ENCODE measurements at regions not wholly inside any gene's neighbourhood (a gene's known extent, or its start where the extent isn't known, plus 50 kb on each side); places are given as distances from the start of the nearest gene placed in this dataset.

DNA sequence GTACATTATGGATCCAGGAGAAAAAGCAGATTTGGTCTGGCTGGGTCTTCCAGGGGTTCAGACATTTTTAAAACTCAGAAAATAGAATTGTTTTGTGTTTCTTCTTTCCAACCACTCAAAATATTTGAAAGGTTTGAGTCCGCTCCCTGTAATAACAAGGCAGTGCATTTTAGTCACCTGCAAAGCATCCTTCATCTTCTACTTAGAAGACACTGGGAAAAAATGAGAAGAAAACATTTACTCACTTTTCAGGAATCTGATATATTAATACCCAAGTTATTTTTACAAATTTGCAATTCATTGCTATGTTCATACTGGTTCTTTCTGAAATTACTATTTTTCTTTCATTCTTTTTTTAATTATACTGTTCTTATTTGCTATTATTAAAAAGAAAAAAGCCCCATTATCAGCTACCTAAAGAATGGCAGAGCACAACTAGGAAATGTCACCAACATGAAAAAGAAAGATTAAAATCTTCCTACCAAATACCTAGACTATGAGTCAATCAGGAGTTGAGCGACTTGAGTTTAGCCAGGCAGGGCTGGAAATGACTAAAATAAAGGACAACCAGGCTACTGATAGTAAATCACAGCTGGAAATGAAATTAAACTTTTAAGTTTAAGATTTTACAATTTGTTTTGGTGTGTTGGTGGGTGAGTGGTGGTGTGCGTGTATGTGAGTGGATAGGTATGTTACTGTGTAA lies 280.3 kb upstream of the THBS1 start:
- TF ChIP-seq, protein P1, sequence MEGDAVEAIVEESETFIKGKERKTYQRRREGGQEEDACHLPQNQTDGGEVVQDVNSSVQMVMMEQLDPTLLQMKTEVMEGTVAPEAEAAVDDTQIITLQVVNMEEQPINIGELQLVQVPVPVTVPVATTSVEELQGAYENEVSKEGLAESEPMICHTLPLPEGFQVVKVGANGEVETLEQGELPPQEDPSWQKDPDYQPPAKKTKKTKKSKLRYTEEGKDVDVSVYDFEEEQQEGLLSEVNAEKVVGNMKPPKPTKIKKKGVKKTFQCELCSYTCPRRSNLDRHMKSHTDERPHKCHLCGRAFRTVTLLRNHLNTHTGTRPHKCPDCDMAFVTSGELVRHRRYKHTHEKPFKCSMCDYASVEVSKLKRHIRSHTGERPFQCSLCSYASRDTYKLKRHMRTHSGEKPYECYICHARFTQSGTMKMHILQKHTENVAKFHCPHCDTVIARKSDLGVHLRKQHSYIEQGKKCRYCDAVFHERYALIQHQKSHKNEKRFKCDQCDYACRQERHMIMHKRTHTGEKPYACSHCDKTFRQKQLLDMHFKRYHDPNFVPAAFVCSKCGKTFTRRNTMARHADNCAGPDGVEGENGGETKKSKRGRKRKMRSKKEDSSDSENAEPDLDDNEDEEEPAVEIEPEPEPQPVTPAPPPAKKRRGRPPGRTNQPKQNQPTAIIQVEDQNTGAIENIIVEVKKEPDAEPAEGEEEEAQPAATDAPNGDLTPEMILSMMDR (IDR thresholded peaks at IDR 0.05; ENCODE audit: low read depth, low read length, missing control alignments) = no peak
- no peak overlapping the region for H3K4me3 ChIP-seq (ENCODE audit: low read depth, low read length)
- DNase-seq (ENCODE audit: low read depth) = no peak

DNA sequence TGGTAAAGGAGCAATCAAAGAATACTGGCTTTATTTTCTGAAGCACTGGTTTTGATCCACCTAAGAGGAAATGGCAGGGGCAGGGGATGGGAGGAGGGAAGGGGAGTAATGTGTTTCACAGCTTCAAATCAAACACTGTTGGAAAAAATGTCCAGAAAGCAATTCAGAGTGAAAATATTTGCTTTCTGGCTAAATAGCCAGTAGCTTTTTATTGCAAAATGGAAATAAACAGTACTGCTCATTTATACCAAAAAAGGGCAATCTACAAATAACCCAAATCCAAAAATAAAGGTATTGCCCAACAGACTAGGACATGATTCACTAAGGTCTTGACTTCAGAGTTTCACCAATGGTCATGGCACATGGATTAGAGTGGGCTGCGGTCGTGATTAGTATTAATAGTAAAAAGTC lies 279.3 kb upstream of the THBS1 start:
- no peak for DNase-seq (ENCODE audit: low read depth)
- H3K4me3 ChIP-seq (ENCODE audit: low read depth, low read length) = no peak overlapping the region
- TF ChIP-seq, protein P1 (IDR thresholded peaks at IDR 0.05; ENCODE audit: low read depth, low read length, missing control alignments) = no peak

DNA sequence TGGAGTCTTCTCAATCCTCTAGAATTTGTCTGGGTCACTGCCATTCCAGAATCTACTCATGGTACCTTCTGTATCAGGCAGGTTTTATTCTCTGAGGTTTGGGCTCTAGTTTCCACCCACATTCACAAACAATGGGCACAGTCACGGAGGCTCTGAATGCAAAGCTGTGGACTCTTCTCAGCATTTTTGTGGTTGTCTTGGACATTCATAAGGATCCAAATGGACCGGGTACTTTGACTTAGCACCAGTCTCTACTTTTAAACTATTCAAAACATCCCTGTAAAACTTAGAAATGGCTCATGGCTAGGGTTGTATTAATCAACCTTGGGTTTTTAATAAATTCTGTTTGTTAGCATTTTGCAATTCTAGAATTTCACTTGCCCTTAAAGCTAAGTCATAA lies 277.9 kb upstream of the THBS1 start:
- H3K4me3 ChIP-seq (ENCODE audit: low read depth, low read length) = no peak overlapping the region
- no peak for DNase-seq (ENCODE audit: low read depth)
- TF ChIP-seq, protein P1 (IDR thresholded peaks at IDR 0.05; ENCODE audit: low read depth, low read length, missing control alignments) = no peak

DNA sequence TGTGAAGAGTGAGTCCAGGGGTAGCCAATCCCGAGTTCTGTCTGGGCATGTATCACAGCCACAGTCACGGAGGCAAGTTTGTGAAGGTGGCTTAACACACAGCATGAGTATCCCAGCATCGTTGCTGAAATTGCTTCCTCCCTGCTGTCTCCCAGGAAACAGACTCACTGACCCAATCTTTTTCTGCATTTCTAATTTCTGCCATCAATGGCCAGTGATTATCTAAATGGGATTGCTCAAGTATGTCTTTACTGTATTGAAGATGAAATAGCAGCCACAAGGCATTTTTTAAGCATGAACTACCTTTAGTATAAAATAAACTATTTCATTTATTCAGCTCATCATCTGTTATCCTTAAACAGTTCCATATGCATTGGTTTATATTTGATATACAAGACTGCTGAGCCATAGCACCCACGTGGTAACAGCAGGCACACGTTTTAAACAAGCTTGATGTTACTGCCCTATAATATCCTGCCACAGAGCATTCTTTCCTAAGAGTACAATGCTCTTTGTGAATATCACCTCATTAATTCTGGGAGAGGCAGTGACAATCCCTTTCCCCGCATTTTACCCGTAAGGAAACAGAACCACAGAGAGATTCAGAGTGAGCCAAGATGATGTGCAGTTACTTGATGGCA lies 276.6 kb upstream of the THBS1 start:
- DNase-seq (ENCODE audit: low read depth) = no peak
- H3K4me3 ChIP-seq (ENCODE audit: low read depth, low read length) = no peak overlapping the region
- TF ChIP-seq, protein P1 (IDR thresholded peaks at IDR 0.05; ENCODE audit: low read depth, low read length, missing control alignments) = no peak

DNA sequence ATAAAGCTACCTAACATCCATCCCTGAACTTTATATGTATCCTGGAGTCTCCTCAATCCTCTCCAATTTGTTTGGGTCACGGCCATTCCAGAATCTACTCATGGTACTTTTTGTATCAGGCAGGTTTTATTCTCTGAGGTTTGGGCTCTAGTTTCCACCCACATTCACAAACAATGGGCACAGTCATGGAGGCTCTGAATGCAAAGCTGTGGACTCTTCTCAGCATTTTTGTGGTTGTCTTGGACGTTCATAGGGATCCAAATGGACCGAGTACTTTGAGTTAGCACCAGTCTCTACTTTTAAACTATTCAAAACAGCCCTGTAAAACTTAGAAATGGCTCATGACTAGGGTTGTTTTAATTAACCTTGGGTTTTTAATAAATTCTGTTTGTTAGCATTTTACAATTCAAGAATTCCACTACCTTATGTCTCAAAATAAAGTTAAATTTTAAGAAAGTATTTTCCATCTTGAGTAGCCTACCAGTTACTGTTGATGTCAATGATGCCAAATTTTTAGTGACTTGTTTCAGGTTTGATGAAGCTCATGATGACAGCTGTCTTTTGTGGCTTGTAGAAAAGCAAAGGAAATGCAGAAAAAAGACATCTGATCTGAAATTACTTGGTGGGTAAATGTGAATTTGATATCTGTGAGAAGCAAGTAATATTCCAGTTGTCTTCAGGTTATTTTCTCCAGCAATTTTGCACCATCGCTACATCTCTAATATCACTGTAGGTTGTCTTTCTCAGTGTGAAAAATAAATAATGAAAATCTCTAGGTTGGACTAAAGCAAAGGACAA lies 275.7 kb upstream of the THBS1 start:
- DNase-seq (ENCODE audit: low read depth) = no peak
- TF ChIP-seq, protein P1 (IDR thresholded peaks at IDR 0.05; ENCODE audit: low read depth, low read length, missing control alignments) = no peak
- no peak overlapping the region for H3K4me3 ChIP-seq (ENCODE audit: low read depth, low read length)

DNA sequence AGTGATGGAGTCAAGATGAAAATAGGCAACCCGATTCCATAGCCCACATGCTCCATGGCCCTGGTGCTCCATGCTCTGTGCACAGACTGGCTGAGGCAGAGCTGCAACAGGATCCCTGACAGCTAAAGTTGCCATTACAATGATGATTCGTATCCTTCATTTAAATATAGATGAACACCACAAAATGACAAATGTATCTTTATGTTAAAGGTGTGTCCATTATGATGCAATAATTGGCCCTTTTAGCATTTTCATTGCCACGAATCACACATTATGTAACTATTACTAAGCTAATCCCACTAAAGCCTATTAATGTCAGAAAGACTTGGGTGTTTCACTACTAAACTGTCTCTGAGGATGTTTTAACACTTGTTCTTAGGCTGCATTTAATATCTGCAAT lies 270.2 kb upstream of the THBS1 start:
- TF ChIP-seq, protein P1 (IDR thresholded peaks at IDR 0.05; ENCODE audit: low read depth, low read length, missing control alignments) = no peak
- DNase-seq (ENCODE audit: low read depth) = no peak
- H3K4me3 ChIP-seq (ENCODE audit: low read depth, low read length) = no peak overlapping the region
